GM18508 (cell line): ENCODE measurements at regions not wholly inside any gene's neighbourhood (a gene's known extent, or its start where the extent isn't known, plus 50 kb on each side); places are given as distances from the start of the nearest gene placed in this dataset.
"Not testable (repeated sequence)": the region's sequence is repeated elsewhere in the genome, so short reads cannot be mapped to it uniquely, and the experiment has no call there.

Experiments
- ATAC-seq: cut with Tn5 transposase; IDR thresholded peaks from one replicate; pipeline ENCODE4 v1.9.1; 2021; ENCODE audit warnings: moderate number of reproducible peaks; ENCODE audit not compliant: insufficient read depth, unreplicated experiment

GRCh38 chr10:57891201-57892006 is 376.3 kb downstream of the IPMK start:
- no peak for ATAC-seq

DNA sequence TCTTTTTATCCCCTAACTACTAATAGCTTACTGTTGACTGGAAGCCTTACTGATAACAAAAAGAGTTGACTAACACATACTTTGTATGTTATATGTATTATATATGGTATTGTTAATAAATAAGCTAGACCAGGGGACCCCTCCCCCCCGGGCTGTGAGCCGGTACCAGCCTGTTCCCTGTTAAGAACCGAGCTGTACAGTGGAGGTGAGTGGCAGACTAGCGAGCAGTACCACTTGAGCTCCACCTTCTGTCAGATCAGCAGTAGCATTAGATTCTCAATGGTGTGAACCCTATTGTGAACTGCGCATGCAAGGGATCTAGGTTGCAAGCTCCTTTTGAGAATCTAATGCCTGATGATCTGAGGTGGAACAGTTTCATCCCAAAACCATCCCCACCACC is 377.0 kb downstream of the IPMK start:
- no peak for ATAC-seq

DNA sequence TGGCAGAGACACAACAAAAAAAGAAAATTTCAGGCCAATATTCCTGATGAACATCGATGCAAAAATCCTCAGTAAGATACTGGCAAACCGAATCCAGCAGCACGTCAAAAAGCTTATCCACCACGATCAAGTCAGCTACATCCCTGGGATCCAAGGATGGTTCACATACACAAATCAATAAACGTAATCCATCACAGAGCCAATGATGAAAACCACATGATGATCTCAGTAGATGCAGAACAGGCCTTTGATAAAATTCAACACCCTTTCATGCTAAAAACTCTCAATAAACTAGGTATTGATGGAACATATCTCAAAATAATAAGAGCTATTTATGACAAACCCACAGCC is 382.1 kb downstream of the IPMK start:
- ATAC-seq, result not testable (repeated sequence)

GRCh38 chr10:57884965-57885617 is 382.6 kb downstream of the IPMK start:
- ATAC-seq, result no peak

DNA sequence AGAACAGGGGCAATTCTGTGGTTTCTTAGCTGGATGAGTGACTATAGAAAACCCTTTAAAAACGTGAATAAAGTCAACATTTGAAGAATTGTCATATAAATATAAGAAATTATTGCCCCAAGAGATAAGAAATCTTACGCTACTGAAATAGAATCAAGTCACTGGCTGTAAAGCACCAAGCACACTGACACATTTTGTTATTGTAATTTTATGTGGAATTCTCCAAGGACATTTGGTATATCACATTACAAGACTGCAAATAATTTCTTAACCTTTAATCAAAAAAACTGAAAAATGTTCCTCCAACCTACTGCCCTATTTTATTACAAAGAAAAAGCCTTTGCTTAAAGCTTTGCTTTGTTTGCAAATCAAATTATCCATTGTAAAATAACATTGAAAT is 383.3 kb downstream of the IPMK start:
- ATAC-seq, result no peak

DNA sequence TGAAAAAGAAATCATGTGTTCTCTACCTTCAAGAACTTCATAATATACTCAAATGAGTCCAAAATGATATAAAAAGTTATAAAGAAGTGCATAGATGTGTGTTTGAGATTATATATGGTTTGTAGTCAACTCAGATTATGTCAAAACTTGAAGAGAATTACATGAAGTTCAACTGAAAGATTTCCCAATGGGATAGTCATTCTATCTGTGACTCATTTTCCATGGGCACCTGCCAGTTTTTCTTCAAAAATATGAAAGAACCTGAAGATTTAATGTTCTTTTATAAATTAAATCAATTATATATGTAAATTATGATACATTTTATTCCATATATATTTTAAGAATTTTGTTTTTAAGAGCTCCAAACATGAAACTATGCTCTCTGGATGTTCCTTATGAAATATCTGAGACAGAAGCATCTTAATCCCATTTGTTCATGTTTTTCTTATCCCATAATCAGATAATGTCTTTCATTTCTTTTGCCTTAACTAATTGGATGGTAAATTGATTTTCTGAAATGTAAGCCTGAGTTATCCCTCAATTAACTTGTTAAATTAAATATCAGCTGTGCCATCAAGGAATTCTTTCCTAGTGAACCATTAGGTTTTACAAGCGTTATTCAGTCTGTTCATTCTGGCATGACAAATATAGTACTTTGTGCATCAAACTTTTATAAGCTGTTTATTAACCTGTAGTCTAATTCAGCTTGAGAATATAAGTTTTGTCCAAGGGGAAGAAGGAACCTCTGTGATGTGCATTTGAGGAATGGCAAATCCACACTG is 387.1 kb downstream of the IPMK start:
- ATAC-seq, result no peak

DNA sequence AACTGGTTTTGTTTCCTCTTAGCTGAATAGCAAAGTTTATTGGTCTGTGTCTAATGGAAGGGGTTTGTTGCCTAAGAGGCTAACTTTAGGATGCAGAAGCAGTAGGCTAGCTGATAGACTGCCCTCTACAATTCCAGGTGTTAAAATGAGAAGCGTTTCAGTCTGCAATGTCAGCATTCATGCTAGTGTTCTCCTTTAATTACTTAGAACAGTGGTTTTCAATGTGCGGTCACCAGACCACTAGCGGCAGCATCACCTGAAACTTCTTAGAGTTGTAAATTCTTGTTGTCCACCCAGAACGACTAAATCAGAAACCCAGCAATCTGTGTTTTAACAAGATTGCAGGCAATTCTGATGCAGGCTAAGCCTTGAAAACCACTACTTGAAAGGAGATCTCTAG is 392.9 kb downstream of the IPMK start:
- no peak for ATAC-seq

DNA sequence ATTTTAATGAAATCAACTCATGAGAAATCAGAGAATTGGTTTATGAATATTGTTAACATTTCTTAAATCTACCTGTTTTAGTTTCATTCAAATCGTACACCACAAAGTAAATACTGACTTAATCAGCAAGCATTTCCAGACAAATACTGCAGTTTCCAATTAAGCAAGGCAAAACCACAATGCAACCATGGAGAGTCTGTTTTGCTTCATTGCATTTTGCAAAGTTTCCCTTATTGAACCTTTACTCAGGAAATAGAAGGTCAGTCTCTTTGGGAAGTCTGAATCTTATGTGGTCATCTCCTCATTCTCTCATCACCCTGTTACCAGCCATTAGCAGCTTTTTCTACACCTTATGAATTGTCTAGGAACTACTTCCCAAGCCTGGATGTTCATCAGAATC is 400.5 kb downstream of the IPMK start:
- ATAC-seq, result no peak

- no peak for ATAC-seq
These were observed 402.7 kb downstream of the IPMK start for GRCh38 chr10:57864765-57865680.

DNA sequence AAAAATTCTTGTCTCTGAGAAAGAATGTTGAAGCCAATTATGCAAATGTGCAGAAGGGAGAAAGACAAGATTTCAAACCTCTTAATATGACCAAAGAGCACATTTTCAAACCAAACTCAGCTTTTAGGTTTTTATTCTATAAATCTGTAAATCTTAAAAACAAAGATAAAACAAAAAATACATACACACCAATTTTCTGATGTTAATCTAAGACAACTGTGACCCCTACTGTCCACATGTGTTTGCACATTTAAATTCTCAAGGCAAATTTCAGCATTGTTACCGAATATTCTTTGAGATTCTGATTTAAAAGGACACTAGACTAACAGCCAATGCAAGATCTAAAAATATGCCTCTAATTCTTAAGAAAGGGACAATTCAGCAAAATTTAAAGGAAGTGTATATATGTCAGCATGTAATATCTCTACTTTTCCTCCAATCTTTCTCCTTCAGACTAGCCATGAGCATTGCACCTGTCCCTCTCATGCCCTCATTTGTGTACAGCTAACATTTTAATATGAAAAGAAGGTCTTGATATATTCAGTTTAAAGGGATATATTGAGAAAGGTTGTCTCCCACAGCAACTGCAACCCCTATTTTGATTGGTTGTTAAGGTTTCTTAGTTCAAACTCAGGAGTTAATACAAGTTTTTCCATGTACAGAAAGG is 417.9 kb downstream of the IPMK start:
- ATAC-seq, result no peak

DNA sequence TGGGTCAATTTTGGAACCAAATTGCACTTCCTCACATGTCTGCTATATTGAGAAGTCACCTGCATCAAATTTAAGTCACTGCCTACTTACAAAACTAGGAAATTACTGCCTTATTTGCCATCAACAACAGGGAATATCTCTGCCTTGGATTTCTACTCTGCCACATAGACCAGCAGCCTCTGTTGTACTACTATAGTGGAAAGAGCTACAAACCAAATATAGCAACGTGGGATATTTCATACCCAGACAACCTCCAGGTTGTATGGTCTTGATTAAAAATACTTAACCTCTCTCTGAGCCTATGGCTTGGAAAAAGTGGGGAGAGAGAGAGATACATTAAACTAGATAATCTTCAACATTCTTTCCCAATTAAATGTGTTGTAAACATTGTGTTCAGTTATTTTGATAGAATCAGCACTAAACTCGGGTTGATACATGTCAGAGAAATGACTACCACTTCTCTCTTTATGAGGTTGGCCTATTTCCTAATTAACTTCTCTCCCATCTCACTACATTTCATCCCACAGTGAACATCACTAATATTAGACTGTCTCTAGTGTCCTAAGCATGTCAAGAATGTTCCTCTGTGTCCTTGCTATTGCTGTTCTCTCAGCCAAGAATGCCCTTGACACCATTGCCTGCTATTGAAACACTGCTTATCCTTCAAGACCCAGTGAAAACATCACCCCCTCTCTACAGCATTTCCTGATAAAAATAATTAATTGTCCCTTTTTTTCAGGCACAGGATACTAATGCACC is 421.2 kb downstream of the IPMK start:
- no peak for ATAC-seq

GRCh38 chr10:57844387-57844998 is 423.2 kb downstream of the IPMK start:
- ATAC-seq, result no peak

GRCh38 chr10:57830877-57831560 is 436.7 kb downstream of the IPMK start:
- no peak for ATAC-seq

DNA sequence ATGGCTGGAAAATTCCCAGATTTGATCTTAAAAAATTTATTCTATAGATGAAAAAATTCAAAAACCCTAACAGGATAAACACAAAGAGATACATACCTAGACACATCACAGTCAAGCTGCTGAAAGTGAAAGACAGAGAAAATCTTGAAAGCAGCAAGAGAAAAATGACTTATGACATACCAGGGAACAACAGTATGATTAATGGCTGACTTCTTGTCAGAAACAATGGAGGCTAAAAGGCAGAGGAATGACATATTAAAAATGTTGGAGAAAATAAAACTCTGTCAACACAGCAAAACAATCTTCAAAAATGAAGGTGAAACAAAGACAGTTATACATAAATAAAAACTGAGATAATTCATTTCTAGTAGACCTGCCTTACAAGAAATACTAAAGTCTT is 442.7 kb downstream of the IPMK start:
- ATAC-seq, result no peak

DNA sequence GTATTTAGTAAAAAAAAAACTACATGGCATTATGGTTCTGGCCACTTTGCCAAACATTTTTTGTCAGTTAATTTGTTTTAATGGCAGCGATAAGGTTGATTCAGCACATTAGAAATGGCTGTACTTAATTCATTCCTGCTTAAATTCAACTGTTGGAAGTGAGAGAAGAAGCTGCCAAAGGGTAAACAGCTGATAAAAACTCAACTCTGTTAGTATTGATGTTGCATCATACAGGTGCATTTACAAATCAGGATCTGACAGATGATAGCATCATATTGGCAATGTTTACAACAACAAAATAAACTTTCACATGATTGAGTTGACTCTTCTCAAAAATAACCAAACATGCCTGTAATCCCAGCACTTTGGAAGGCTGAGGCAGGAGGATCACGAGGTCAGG is 444.3 kb downstream of the IPMK start:
- ATAC-seq, result no peak

DNA sequence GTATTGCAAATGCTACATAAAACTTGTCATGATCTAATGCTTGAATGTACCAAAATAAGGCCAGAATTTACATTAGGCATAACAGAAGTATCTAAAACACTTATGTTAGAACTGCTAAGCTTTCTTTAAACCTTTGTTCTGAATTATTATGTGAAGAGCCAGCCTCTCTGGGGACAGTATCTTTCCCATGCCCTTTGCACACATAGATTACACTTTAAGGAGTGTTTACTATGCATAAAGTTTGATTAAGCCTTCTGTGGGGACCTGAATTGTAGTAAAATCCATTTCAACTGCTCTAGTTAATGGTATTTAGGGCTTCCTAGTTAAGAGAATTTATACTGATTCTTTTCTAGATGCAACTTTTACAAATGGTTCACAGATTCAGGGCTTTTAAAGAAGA is 444.7 kb downstream of the IPMK start:
- ATAC-seq, result no peak

- ATAC-seq, result no peak
These were observed 449.2 kb downstream of the IPMK start for GRCh38 chr10:57818522-57818921.

GRCh38 chr10:57817741-57818140 is 450.0 kb downstream of the IPMK start:
- no peak for ATAC-seq
